GM10266 (cell line): ENCODE measurements at regions not wholly inside any gene's neighbourhood (a gene's known extent, or its start where the extent isn't known, plus 50 kb on each side); places are given as distances from the start of the nearest gene placed in this dataset.

Experiments used
- DNase-seq: peaks from one replicate; pipeline ENCODE4 v3.0.0; 2012; ENCODE audit errors: extremely low spot score
- TF ChIP-seq, protein P1 (sequence below): IDR thresholded peaks from 2 replicates; pipeline ENCODE4 v1.5.1; 2012; ENCODE audit warnings: mild to moderate bottlenecking, low read depth; ENCODE audit not compliant: control insufficient read depth, insufficient read depth; ENCODE audit errors: missing control alignments

DNA sequence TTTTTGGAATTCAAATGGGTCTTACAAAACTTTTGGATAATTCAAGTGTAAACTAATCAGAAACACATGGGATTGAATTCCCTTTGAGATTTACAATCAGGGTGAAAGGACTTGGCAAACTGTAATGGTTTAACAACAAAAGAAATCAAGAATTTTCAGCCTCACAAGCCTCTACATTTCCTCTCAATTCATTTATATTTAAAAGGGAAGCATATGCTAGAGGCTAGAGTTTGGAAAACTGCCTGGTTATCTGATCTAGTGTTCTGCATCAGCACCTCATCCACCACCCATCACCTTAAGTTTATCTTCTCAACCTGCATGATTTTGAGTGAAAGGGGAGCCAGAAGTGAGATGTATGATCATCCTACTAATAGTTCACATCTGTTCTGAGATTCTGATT is 120.7 kb downstream of the TES start:
- TF ChIP-seq, protein P1, sequence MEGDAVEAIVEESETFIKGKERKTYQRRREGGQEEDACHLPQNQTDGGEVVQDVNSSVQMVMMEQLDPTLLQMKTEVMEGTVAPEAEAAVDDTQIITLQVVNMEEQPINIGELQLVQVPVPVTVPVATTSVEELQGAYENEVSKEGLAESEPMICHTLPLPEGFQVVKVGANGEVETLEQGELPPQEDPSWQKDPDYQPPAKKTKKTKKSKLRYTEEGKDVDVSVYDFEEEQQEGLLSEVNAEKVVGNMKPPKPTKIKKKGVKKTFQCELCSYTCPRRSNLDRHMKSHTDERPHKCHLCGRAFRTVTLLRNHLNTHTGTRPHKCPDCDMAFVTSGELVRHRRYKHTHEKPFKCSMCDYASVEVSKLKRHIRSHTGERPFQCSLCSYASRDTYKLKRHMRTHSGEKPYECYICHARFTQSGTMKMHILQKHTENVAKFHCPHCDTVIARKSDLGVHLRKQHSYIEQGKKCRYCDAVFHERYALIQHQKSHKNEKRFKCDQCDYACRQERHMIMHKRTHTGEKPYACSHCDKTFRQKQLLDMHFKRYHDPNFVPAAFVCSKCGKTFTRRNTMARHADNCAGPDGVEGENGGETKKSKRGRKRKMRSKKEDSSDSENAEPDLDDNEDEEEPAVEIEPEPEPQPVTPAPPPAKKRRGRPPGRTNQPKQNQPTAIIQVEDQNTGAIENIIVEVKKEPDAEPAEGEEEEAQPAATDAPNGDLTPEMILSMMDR, result no peak
- no peak for DNase-seq

DNA sequence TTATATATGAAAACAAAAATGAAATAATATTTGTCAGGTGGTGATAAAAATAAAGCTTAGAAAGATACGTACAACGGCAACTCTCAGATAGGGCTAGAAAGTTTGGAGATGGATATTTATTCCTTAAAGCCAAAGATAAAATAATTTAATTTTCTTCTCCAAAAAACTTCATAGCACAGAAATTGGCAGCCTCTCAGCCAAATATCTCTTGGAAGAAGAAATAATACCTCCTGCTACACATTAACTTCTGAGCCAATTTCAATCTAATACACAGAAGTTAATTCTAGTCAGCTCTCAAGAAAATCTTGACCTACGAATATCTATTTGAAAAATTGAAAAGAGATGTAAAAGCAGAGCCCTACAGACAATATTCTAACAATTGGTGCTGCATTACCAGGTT is 122.4 kb downstream of the TES start:
- no peak for DNase-seq
- TF ChIP-seq, protein P1, result no peak

DNA sequence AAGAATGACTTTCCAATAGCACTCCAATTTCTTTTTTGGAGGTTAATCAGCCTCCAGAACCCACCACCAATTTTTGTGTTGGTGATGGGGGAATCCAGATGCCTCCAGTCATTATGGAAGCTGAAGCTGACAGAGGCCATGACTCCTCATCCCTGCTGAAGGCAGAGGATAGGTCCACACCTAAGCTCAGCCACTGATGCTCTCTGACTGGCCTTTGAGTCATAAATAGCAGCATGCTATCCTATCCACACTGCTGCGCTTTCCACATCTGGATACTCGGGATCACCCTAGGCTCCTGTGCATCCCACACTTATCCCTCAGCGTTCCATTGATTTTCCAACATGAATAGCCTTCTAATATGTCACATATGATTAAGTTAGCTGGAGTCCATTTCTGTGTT is 124.2 kb downstream of the TES start:
- DNase-seq, result no peak
- TF ChIP-seq, protein P1, result no peak

DNA sequence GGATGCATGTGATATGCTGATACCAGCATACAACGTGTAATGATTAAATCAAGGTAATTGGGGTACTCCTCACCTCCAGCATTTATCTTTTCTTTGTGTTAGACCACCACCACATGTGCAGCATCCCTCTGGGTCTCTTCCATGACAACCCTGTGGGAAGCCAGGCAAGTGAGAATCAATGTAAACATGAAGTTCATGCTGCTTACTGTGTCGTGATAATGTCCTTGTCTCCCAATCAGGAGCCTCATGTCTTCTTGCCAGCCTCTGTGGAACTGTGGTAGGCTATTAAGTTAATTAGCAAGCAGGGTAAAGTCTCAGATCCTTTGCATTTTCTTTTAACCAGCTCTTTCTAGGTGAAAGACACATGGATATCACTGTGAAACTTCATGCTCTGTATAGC is 126.7 kb downstream of the TES start:
- TF ChIP-seq, protein P1, result no peak
- no peak for DNase-seq

DNA sequence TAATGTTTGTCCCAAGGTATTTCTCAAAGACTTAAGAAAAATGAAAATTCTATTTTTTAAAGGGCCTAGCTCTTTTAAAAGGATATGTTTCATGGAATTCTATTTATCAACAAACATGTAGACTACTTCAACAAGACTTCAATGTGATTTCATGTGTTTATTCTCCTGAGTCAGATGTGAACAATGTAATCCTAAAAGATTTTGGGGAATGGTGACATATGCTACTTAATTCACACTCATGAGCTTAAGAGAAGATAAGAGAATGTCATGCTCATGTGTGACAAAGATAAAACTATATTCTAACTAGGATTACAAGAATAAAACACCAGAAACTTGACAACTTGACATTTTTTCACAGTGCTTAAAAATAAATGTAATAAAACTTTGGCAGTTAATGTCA is 127.5 kb downstream of the TES start:
- no peak for DNase-seq
- TF ChIP-seq, protein P1, result no peak

DNA sequence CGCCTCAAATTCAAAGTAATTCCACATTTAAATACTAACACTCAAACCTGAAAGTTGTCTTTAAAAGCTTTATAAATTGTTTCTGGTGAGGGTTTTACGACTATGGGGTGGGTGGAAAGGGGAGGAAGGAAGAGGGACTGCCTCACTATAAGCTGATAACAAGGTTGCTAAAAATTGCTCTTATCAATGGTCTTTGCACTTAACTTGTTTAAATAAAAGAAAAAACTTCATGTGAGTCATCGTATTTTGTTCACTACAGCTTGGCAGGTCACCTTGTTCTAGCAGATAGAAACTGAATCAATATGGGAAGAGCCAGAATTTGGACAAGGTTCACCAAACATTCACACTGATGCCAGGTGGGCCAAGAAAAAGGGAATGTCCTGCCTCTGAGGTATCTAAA is 129.2 kb downstream of the TES start:
- TF ChIP-seq, protein P1, result no peak
- no peak for DNase-seq

DNA sequence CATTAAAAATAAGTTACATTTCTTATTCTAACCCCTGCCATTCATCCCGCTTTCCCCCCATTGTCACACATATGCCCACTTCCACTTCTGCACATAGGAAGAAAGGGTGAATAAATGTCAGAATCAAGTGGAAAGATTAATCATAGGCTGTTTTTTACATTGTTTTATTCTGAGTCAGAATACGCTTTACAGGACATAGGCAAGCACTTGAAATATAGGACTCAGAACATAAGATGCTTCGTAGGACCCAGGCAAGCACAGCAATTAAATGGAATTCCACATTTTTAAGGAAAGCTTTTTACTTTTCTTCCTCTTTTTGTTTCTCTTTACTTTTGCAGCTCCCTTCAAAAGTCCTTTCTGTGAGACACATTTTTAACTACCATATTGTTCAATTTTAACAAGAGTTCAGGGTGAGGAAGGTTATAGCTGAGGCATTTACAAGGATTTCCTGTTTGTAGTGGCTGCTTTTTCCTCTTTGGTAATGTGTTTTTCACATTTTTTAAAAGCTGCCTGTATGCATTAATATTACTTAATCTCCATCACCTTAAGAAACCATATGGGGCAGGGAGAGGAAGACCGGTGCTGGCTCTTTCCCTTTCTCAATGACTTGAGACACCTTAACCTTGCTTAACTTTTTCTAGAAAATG is 130.0 kb downstream of the TES start:
- TF ChIP-seq, protein P1, result no peak
- no peak for DNase-seq
